ENCODE measurements at regions not wholly inside any gene's neighbourhood (a gene's known extent, or its start where the extent isn't known, plus 50 kb on each side); places are given as distances from the start of the nearest gene placed in this dataset.

DNA sequence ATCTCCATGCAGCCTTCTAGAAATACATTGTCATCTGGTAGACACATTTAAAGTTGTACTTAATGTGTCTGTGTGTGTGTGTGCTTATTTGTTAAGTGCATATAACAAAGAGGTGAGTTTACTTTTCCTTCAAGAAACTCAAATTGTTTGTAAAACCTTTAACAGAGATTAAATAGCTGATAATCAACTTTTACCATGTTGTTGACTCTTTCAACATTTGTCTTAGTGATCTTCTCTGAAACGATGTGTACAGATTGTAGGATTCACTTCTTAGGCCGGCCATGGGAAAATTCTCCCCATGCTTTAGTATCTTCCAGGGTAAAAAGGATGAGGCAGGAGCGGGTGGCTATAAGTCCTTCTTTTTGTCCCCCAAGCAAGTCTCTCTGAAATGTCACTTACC lies 292.9 kb upstream of the MAF start:
- H3K9me2 ChIP-seq (replicated peaks; ENCODE audit: low read depth, low read length) = no peaks in the 10 kb centered on the region
- no peak overlapping the region for H3K4me2 ChIP-seq (ENCODE audit: low read depth, low read length, poor library complexity, severe bottlenecking)
- H3K4me1 ChIP-seq (ENCODE audit: insufficient read depth, low read length, poor library complexity, severe bottlenecking) = no peaks in the 10 kb centered on the region
- no peak overlapping the region for H3K9ac ChIP-seq (ENCODE audit: low read depth, low read length, poor library complexity, severe bottlenecking)
- no peak overlapping the region for H2AFZ ChIP-seq (ENCODE audit: low read length)
- H3K9me3 ChIP-seq (ENCODE audit: insufficient read depth, low read depth, low read length) = no peaks in the 10 kb centered on the region
- H3K4me3 ChIP-seq (ENCODE audit: low read length, poor library complexity, severe bottlenecking) = no peak overlapping the region
- no peaks in the 10 kb centered on the region for H3K27me3 ChIP-seq (ENCODE audit: insufficient read depth, low read length, poor library complexity, severe bottlenecking)
- no peaks in the 10 kb centered on the region for H3F3A ChIP-seq (ENCODE audit: low read depth)
- TF ChIP-seq, protein P1, sequence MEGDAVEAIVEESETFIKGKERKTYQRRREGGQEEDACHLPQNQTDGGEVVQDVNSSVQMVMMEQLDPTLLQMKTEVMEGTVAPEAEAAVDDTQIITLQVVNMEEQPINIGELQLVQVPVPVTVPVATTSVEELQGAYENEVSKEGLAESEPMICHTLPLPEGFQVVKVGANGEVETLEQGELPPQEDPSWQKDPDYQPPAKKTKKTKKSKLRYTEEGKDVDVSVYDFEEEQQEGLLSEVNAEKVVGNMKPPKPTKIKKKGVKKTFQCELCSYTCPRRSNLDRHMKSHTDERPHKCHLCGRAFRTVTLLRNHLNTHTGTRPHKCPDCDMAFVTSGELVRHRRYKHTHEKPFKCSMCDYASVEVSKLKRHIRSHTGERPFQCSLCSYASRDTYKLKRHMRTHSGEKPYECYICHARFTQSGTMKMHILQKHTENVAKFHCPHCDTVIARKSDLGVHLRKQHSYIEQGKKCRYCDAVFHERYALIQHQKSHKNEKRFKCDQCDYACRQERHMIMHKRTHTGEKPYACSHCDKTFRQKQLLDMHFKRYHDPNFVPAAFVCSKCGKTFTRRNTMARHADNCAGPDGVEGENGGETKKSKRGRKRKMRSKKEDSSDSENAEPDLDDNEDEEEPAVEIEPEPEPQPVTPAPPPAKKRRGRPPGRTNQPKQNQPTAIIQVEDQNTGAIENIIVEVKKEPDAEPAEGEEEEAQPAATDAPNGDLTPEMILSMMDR (conservative IDR thresholded peaks at IDR 0.05; ENCODE audit: low read length) = no peak
- TF ChIP-seq EZH2phosphoT487 (IDR thresholded peaks at IDR 0.05; ENCODE audit: borderline replicate concordance) = no peak
- no peaks in the 10 kb centered on the region for H4K20me1 ChIP-seq (ENCODE audit: insufficient read depth, low read length, poor library complexity, severe bottlenecking)
- H3K79me2 ChIP-seq (ENCODE audit: insufficient read depth, low read length) = no peaks in the 10 kb centered on the region
- no peaks in the 10 kb centered on the region for H3K36me3 ChIP-seq (ENCODE audit: insufficient read depth, low read length)

DNA sequence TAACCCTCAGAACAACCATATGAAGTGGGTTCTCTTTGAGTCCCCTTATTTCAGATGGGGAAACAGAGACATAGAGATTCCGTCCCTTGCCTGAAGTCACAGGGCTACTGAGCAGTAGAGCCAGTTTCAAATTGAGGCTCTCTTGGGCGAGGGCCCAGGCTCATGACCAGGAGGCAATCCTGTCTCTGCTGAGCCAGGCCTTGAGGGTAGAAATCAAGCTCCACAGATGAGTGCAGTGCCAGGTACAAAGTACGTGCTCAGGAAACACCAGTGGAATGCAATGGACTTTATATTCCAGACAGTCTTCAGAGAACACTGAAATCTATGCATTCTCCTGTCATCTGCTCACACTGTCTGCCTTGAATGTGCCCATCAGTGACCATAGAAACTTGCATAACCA lies 291.7 kb upstream of the MAF start:
- H3K36me3 ChIP-seq (ENCODE audit: insufficient read depth, low read length) = no peaks in the 10 kb centered on the region
- no peaks in the 10 kb centered on the region for H3F3A ChIP-seq (ENCODE audit: low read depth)
- no peak overlapping the region for H3K4me3 ChIP-seq (ENCODE audit: low read length, poor library complexity, severe bottlenecking)
- no peaks in the 10 kb centered on the region for H4K20me1 ChIP-seq (ENCODE audit: insufficient read depth, low read length, poor library complexity, severe bottlenecking)
- H3K9me2 ChIP-seq (replicated peaks; ENCODE audit: low read depth, low read length) = no peaks in the 10 kb centered on the region
- TF ChIP-seq, protein P1 (conservative IDR thresholded peaks at IDR 0.05; ENCODE audit: low read length) = no peak
- TF ChIP-seq EZH2phosphoT487 (IDR thresholded peaks at IDR 0.05; ENCODE audit: borderline replicate concordance) = no peak
- no peaks in the 10 kb centered on the region for H3K79me2 ChIP-seq (ENCODE audit: insufficient read depth, low read length)
- no peaks in the 10 kb centered on the region for H3K27me3 ChIP-seq (ENCODE audit: insufficient read depth, low read length, poor library complexity, severe bottlenecking)
- no peaks in the 10 kb centered on the region for H3K4me1 ChIP-seq (ENCODE audit: insufficient read depth, low read length, poor library complexity, severe bottlenecking)
- no peak overlapping the region for H3K4me2 ChIP-seq (ENCODE audit: low read depth, low read length, poor library complexity, severe bottlenecking)
- no peaks in the 10 kb centered on the region for H3K9me3 ChIP-seq (ENCODE audit: insufficient read depth, low read depth, low read length)
- H3K9ac ChIP-seq (ENCODE audit: low read depth, low read length, poor library complexity, severe bottlenecking) = no peak overlapping the region
- H2AFZ ChIP-seq (ENCODE audit: low read length) = no peak overlapping the region

DNA sequence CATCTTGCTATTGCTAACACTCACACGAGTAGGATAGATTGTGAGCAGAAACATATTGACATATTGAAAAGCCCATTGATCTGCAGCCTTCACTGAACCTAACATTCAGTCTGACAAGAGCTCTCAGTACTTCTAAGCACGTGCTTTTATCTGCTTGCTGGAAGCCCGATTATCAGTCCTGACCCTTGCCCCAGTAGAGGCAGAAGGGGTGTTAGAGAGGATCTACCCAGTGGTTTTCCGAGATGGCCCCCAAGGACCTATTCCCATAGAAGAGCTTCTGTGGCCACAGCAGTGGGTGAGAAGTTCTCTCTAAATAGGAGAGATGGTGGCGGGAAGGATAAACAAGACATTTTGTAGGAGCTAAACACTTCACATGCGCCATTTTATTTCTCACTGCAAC lies 290.9 kb upstream of the MAF start:
- Histone ChIP-seq H3K4me3 (ENCODE audit: low read length, poor library complexity, severe bottlenecking) (no peak overlapping the region), H3K36me3 (ENCODE audit: insufficient read depth, low read length) (no peaks in the 10 kb centered on the region), H3K4me2 (ENCODE audit: low read depth, low read length, poor library complexity, severe bottlenecking) (no peak overlapping the region), H3K9me2 (replicated peaks; ENCODE audit: low read depth, low read length) (no peaks in the 10 kb centered on the region), H3K9ac (ENCODE audit: low read depth, low read length, poor library complexity, severe bottlenecking) (no peak overlapping the region), H3K27me3 (ENCODE audit: insufficient read depth, low read length, poor library complexity, severe bottlenecking) (no peaks in the 10 kb centered on the region), H3K4me1 (ENCODE audit: insufficient read depth, low read length, poor library complexity, severe bottlenecking) (no peaks in the 10 kb centered on the region), H4K20me1 (ENCODE audit: insufficient read depth, low read length, poor library complexity, severe bottlenecking) (no peaks in the 10 kb centered on the region), H3F3A (ENCODE audit: low read depth) (no peaks in the 10 kb centered on the region), H2AFZ (ENCODE audit: low read length) (no peak overlapping the region), H3K79me2 (ENCODE audit: insufficient read depth, low read length) (no peaks in the 10 kb centered on the region), H3K9me3 (ENCODE audit: insufficient read depth, low read depth, low read length) (no peaks in the 10 kb centered on the region)
- no peak for TF ChIP-seq EZH2phosphoT487 (IDR thresholded peaks at IDR 0.05; ENCODE audit: borderline replicate concordance)
- TF ChIP-seq, protein P1 (conservative IDR thresholded peaks at IDR 0.05; ENCODE audit: low read length) = no peak
